HG02852 (cell line): ENCODE measurements at regions not wholly inside any gene's neighbourhood (a gene's known extent, or its start where the extent isn't known, plus 50 kb on each side); places are given as distances from the start of the nearest gene placed in this dataset.

Experiments
- ATAC-seq: cut with Tn5 transposase; IDR thresholded peaks from one replicate; pipeline ENCODE4 v1.9.1; 2021; ENCODE audit warnings: mild to moderate bottlenecking, moderate library complexity; ENCODE audit not compliant: unreplicated experiment

DNA sequence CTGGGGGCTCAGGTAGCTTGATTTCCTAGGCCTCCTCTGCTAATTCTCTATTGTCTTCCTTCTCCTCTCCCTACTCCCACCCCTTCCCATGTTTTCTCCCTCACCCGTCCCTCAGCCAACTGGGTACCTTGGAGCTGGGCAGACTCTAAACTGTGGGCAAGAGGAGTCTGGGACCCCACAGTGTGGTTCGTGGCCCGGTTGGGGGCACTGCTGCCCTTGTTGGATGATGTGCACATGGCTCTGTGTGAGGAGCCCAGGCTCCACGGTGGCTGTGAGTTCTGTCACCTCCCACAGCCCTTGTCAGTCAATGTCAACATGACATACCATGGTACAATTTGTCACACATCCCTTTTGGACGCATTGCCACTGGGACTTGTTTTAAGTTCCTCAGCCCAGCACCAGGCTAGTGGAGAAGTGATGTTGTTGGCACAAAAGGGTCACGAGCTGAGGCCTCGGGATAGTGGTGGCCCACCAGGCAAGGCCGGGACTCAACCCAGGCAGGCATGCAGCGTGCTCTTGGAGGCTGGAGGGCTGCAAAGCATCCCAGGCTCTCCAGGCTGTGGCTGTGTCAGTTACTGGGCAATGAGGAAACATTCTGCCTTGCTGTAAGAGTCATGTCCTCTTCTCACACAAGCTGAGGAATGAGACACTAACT lies 142.3 kb downstream of the TLE3 start:
- no peak for ATAC-seq

DNA sequence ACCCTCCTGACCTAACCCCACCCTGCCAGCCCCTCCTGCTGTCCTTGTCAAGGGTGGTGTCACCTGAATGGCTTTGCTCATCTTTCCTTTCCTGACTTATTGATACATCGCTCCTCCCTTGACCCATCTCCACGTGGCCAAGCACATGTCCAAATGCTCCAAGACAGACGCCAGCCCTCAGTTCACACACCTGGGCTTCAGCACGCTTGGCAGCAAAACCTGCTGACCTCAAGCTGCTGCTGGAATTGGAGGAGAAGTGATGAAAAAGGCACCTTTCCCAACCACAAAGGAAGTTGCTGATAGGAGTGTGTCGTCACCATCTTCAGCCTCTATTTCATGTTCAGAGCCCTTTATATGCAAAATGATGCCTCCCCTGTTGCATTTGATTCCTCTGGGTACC lies 141.3 kb downstream of the TLE3 start:
- no peak for ATAC-seq

DNA sequence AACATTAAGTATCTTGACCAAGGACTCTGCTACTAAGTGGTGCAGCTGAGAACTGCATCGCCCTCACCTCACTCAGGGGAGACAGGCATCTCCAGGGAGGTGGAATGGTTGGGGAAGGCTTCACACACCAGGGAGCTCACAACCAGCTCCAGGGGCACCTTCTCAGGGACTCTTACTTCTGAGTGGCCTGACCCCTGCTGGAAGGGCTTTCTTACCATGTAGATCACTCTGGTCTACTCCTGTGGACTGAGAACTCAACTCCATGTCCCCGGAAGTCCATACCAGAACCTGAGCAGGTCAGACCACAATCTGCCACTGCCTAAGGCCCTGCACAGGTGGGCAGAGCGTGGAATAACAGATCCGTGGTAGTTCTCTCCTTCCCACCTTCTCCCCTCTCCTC lies 140.5 kb downstream of the TLE3 start:
- ATAC-seq, result no peak

DNA sequence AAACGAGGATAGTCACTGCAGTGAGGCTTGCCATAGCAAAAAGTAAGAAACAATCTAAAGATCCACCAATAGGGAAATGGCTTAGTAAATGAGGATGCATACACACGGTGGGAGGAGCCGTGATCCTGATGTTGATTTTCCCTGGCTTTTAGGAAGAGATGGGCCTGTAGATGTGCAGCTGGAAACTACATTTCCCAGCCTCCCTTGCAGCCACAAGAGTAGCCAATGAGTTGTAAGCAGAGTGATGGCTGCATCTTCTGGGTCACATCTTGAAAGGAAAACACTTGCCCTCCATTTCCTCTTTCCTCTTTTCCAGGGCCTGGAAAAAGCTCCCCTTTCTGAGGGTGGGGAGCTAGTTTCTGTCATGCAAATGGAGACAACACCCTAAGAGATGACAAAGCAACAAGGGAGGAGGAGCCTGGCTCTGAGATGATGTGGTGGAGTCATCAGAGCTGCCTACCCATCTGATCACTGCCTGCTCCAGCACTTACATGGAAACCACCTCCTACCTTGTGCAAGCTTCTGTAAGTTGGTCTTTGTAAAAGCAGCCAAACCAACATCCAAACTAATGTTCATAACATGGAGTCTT lies 139.1 kb downstream of the TLE3 start:
- ATAC-seq, result no peak

DNA sequence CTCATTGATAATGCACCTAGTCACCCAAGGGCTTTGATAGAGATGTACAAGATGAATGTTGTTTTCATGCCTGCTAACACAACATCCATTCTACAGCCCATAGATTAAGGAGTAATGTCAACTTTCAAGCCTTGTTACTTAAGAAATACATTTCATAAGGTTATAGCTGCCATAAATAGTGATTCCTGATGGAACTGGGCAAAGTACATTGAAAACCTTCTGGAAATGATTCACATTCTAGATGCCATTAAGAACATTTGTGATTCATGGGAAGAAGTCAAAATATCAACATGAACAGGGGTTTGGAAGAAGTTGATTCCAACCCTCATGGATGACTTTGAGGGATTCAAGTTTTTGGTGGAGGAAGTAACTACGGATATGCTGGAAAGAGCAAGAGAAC lies 135.2 kb downstream of the TLE3 start:
- no peak for ATAC-seq

DNA sequence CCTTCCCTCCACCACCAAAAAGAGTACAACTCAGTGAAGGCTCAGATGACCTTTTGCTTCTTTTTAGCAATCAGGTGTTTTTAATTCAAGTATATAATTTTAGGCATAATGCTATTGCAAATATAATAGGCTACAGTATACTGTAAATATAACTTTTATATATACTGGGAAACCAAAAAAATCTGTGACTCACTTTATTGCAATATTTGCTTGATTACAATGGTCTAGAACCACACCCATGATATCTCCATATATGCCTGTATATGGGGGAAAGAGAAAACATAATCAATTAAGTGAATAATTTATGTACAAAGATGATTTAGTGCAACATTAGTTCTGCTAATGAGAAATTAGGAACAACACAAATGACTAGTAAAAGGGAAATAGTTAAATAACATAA lies 134.3 kb downstream of the TLE3 start:
- ATAC-seq, result no peak

DNA sequence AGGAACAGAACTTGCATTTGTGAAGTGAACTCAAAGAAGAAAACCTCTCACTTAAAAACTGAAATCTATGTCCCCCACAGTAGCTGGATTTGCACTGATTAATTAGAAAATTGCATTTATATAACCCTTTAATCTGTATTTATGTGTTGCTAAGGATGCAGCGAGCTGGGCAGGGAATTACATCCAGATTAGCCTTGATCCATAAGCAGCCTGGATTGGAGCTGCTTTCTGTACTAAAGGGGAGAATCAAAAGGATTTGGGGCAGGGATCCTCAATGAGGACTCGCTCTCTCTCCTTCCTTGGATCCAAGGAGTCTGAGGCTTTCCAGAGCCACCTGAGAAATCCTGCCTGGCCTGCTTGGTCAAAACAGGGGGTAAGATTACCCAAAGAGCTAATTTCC lies 125.9 kb downstream of the TLE3 start:
- ATAC-seq, result no peak

DNA sequence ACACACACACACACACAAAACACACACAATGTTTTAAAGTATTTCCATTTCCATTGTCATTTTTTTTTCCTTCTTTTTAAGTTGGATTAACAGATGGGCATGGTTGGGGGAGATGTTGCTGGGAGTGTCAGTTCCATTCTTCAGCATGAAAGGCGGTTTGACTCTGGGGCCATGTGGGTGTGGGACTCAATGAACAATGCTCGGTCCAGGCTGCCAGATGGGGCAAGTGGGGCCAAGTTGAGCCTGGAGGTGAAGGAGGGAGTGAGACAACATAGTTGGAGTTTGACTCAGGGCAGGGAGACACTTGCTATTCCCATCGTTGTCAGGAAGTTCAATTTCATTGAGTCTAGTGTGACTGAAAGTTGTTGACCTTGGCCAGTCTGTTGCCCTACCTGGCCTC lies 125.3 kb downstream of the TLE3 start:
- ATAC-seq, result no peak

DNA sequence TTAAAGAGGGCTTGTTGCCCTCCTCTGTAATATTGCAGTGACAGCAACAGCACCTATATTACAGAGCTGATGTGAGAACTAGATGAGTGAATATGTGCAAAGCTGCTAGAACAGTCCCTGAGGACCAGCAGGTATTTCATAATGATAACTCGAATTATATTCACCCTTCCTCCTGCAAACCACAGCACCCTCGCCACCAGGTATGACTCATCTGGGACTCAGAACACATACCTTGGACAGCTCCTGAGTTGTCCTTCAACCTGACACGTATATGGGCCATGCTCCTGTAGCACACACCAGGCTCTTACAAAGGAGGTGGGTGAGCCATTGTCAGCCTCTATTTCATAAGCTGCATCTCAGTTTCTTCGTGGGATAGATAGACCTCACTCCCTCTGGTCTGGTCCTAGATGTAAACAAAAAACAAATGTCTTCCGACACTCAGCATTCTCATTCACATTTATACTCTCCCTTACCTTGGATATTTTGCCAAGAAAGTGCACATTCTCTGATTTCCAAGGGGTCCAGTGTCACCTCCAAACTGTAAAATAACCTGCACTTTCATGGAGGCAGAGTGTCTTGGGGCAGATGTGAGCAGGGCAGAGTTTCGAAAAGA lies 124.5 kb downstream of the TLE3 start:
- ATAC-seq, result no peak

DNA sequence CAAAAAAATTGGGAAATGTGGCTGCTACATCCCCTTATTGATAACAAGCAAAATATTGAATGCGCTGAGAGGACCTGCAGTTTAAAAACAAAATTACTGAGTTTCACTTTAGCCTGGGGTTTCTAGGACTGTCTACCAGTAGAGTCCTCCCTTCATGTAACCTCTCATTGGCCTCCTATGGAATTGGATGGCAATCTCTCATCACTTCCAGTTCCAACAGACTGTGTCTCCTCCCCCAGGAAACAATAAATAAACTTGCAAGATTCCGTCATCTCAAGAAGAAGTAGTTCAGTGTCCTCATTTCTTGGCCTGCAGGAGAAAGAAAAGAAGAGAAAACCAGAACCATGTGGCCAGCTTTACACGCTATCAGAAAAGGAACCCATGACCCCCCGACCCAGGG lies 123.8 kb downstream of the TLE3 start:
- ATAC-seq, result no peak

DNA sequence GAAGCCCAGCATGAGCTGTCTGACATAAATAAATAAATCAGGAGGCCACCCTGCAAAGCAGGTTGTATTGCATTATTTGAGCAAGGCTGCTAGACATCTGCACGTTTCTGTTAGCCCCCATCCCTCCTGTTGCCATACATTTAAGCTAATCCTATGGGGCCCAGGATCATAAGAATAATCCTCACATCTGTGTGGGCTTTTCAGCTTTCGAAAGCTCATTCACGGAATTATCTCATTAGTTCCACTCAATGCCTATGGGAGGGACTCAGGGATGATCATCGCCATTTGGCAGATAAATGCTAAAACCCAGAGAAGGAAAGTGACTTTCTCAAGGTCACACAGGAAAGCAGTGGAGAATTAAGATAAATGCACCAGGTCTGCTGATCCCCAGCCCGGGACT lies 123.4 kb downstream of the TLE3 start:
- ATAC-seq, result no peak

DNA sequence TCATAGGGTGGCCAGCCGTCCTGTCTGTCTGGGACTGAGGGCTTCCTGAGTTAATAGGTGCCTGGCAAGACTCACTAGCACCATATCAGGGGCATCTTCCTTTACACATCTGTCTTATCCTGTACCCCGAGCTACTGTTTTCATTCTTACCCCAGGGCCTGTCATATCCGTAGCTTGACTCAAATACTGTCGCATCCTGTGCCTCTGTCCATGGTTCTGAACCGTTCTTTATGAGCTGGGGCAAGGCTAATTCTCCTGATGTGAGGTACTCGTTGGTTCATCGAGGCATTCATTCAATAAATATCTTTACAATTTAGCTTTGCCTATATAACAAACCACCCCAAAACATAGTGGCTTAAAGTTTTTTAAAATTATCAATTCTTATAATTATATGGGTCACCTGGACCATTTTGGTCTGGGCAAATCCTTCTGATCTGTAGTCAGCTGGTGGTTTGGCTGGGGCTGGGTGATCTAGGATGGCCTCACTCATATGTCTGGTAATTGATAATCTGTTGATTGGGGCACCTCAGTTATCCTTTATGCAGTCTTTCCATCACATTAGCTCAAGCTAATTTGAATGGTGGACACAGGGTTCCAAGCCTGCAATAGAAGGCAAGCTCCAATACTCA lies 121.2 kb downstream of the TLE3 start:
- ATAC-seq, result no peak

DNA sequence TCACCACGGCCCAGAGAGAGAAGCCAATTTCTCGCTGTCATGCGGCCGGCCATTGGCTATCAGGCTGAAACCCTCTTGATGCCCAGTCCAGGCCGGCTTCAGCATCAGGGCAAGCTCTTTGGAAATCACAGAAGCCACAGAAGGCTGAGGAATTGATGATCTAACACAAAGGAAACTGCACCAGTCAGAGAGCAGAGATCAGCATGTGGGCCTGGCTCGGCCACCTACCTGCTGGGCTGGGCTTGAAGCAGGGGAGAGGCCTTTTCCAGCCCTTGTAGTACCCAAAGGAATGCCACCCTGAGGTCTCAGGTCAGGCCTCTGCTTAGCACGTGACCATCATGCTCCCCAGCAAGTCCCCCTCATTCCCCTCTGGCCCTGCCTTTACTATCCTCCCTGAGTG lies 119.1 kb downstream of the TLE3 start:
- no peak for ATAC-seq

DNA sequence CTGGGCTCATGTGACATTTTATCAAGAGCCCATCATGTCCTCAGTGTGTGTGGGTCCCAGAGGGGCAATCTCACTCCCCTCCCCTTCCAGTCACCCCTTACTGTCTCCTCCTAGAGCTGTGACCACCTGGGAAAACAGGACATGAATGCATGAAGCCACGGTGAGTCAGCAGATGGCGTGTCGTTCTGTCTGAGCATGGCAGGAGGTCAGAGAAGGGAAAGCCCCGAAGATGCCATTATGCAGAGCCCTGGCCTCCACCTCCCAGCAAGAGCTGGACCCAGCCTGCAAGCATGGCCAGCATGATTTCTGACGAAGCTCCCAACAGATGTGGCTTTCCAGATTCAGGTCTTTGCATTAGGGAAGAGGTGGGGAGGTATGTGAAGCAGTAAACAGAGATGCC lies 118.5 kb downstream of the TLE3 start:
- ATAC-seq, result peak; percentile 45

DNA sequence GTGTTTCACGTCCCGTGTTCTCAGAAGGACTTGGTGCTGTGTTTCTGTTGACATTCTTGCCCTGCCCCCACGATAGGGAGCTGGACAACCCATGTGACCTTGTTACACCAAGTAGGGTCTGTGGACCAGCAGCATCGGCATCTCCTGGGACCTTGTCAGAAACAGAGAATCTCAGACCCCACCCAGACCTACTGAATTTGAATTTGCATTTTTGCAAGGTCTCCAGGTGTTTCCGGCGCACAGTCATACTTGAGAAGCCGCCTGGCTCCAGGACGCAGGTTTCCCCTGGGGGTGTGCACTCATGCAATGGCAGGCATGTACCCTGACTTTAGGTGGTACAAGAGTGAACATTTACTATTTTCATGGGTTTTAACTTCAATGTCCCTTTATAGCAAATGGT lies 117.9 kb downstream of the TLE3 start:
- peak; percentile 79 for ATAC-seq

DNA sequence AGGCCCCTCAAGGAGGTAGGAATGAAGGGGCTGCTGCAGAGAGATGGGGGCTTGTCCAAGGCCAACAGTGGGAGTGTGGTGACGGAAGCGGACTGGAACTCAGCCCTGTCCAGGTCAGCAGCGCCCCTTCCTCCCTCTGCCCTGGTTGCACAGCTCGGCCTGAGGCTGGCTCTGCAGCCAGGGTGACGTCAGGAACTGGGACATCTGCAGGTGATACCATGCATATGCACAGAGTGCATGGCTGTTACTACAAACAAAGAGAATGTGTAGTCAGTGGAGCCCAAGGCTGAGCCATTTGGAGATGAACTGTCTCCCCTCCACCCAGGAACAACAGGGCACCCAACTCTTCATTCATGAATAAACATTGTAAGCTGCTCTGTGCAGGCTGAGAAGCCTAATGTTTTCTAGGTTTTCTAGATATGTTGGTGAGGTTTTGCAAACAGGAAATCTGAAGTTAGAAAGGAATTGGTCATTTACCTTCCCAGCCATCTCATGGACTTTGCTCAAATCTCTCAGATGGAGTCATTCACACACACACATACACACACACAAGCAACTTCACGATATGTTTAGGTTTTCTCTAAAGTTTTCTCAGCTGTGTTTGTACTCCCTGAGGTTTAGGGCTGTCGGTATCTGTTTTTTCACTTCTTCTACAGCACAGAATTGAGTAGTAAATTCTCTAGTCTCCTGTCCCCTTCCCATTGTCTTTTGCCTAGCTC lies 117.2 kb downstream of the TLE3 start:
- ATAC-seq, result no peak

DNA sequence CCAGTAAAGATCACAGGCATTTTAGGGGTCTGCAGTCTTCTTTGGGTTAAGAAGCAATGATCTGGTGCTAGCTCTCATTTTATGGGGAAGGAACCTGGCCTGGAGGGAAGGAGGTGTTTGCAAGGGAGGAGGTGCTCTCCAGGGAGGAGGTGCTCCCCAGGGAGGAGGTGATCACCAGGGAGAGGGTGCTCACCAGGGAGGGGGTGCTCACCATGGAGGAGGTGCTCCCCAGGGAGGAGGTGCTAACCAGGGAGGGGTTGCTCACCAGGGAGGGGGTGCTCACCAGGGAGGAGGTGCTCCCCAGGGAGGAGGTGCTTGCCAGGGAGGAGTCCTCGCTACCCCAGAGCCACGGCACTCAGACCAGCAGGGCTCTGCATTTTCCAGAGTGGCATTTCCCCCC lies 115.7 kb downstream of the TLE3 start:
- ATAC-seq, result no peak

DNA sequence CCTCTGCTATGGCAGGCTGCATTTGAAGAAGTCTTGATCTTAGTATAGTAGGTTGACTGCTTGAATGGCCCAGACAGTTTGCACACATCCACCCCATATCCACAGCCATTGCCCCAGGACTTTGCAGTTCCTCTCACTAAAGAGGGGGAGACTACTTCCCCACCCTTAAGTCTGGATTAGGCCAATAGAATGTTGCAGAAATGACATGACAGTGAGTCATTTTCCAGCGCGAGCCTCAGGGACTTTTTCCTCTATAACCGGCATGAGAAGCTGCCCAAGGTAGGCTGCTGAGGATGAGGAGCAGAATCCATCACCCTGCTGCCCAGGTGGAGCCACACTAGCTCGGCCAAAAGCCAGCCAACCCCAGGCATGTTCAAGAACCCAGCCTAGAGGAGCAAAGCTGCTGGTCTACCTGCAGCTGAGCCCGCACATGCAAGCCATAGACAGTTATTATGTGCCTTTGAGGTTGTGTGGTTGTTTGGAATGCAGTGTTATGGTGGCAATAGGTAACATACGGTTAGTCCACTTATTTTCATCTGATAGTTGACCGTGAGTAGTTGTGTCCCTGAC lies 113.9 kb downstream of the TLE3 start:
- ATAC-seq, result no peak

DNA sequence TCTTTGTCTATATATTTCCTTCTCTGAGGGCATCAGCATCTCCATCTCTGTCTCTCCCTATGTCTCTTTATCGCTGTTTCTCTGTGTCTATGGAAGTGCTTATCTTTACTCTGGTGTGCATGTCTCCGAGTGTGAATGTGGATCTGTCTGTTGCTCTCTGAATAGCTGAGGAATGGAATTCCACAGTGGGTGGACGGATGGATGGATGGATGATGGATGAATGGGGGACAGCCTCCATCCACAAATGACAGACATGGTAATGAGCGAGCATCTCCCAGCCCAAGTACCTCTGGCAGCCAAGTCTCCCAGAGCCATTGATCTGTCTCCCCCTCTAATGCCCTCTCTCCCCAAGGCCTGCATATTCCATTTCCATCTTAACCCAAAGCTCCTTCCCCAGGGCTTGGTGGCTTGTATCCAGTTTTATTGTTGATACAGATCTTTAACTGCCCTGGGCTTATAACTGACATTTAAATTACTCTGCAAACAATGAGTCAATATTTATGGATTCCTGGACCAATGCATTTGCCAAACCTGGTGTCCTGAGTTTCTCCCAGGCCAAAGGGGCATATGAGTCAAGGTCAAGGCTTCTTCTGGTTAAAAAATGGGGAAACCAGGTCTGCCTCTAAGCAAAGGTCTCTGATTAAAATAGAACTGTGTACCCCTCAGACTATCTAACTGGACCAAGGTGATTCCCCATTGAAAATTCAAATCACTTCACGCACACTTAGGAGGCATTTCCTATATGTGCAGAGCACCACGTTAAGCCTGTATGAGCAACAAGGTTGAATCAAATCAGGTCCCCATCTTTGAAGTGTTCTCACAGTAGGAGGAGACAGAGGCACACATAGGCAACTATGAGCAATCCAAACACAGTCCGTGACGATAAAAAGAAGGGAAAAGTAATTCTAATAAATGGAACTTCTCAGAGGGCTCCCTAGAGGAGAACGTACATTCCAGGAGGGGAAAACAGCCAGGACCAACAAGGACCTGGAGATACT lies 109.9 kb downstream of the TLE3 start:
- no peak for ATAC-seq
